ENCODE measurements at regions not wholly inside any gene's neighbourhood (a gene's known extent, or its start where the extent isn't known, plus 50 kb on each side); places are given as distances from the start of the nearest gene placed in this dataset.

- intact Hi-C loops (cut with micrococcal nuclease) (no loop called here), dilution Hi-C loops (cut with MboI; ENCODE audit: extremely low pct_ligation_motif_present, low sequenced_read_pairs) (no loop called here)
- Histone ChIP-seq H4K20me1 (replicated peaks; ENCODE audit: control insufficient read depth, extremely low read depth, insufficient read depth, low read length) (no peaks in the 10 kb centered on the region), H2AFZ (ENCODE audit: low read depth, low read length) (no peak overlapping the region), H3K36me3 (ENCODE audit: control insufficient read depth in 2 of 2, extremely low read depth in 1 of 2, insufficient read depth in 2 of 2, low read length in 2 of 2) (no peaks in the 10 kb centered on the region), H3K9me1 (replicated peaks; ENCODE audit: control insufficient read depth, extremely low read depth, insufficient read depth, low read length) (no peaks in the 10 kb centered on the region), H3K9ac (replicated peaks; ENCODE audit: extremely low read depth, insufficient read depth, low read length) (no peak overlapping the region), H3K9me3 (replicated peaks; ENCODE audit: control insufficient read depth, insufficient read depth, low read length) (no peaks in the 10 kb centered on the region), H3K79me2 (ENCODE audit: control insufficient read depth, insufficient read depth, low read length) (no peaks in the 10 kb centered on the region), H3K4me2 (ENCODE audit: insufficient read depth, low read length) (no peak overlapping the region), H3K27ac (ENCODE audit: insufficient read depth, low read depth, low read length) (no peak overlapping the region), H3K27me3 (ENCODE audit: control insufficient read depth in 2 of 2, insufficient read depth in 2 of 2, low read length in 2 of 2) (no peaks in the 10 kb centered on the region), H3K4me3 (replicated peaks in 1 of 3; ENCODE audit: insufficient read depth in 1 of 3, low read depth in 1 of 3, low read length in 3 of 3) (no peak overlapping the region), H3K4me1 (ENCODE audit: control insufficient read depth, extremely low read depth, insufficient read depth, low read length) (no peaks in the 10 kb centered on the region)
- DNase-seq (ENCODE audit: low read depth, low spot score) (no peak), FAIRE-seq (no peak)
- ChIA-PET CTCF (no interaction called here), POLR2A (no interaction called here)
- TF ChIP-seq GATA2 (IDR thresholded peaks at IDR 0.05; ENCODE audit: insufficient read depth, insufficient read length, low read depth, low read length): no peak
- no peak for TF ChIP-seq POLR2AphosphoS5 (IDR thresholded peaks at IDR 0.05; ENCODE audit: insufficient read depth, low read depth, low read length)
- TF ChIP-seq, protein P1, sequence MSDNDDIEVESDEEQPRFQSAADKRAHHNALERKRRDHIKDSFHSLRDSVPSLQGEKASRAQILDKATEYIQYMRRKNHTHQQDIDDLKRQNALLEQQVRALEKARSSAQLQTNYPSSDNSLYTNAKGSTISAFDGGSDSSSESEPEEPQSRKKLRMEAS (IDR thresholded peaks at IDR 0.05; ENCODE audit: insufficient read depth, insufficient read length): no peak
- no peak for TF ChIP-seq FOS (IDR thresholded peaks at IDR 0.05; ENCODE audit: borderline replicate concordance, insufficient read depth, low read length)
- TF ChIP-seq, protein P2, sequence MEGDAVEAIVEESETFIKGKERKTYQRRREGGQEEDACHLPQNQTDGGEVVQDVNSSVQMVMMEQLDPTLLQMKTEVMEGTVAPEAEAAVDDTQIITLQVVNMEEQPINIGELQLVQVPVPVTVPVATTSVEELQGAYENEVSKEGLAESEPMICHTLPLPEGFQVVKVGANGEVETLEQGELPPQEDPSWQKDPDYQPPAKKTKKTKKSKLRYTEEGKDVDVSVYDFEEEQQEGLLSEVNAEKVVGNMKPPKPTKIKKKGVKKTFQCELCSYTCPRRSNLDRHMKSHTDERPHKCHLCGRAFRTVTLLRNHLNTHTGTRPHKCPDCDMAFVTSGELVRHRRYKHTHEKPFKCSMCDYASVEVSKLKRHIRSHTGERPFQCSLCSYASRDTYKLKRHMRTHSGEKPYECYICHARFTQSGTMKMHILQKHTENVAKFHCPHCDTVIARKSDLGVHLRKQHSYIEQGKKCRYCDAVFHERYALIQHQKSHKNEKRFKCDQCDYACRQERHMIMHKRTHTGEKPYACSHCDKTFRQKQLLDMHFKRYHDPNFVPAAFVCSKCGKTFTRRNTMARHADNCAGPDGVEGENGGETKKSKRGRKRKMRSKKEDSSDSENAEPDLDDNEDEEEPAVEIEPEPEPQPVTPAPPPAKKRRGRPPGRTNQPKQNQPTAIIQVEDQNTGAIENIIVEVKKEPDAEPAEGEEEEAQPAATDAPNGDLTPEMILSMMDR (IDR thresholded peaks at IDR 0.05; ENCODE audit: extremely low read depth in 1 of 2, insufficient read depth in 1 of 2, low read depth in 1 of 2, low read length in 2 of 2): no peak
- no peak for TF ChIP-seq EZH2 (IDR thresholded peaks at IDR 0.05; ENCODE audit: borderline replicate concordance, low read depth, low read length, severe bottlenecking)
- BruUV-seq (replicated peaks): no TSS peak
These were observed 186.7 kb upstream of the HS3ST3A1 start for GRCh38 chr17:13788385-13788784.

Measured in endothelial cell of umbilical vein (primary cell).